H9 (cell line): ENCODE measurements at regions not wholly inside any gene's neighbourhood (a gene's known extent, or its start where the extent isn't known, plus 50 kb on each side); places are given as distances from the start of the nearest gene placed in this dataset.

Experiments used
- DNase-seq: peaks from one replicate; pipeline ENCODE4 v3.0.0-alpha.2; 2017
- H2AFZ ChIP-seq: one replicate; pipeline ENCODE4 v1.6.1; 2013; ENCODE audit warnings: mild to moderate bottlenecking, low read length, control low read depth, moderate library complexity
- H2AK5ac ChIP-seq: 2 replicates; pipeline ENCODE4 v1.6.1; 2013; ENCODE audit warnings: low read length, control low read depth, mixed read lengths; ENCODE audit not compliant: insufficient read length
- H2BK120ac ChIP-seq: one replicate; pipeline ENCODE4 v1.6.1; 2013; ENCODE audit warnings: low read depth, mild to moderate bottlenecking, low read length, control low read depth, inconsistent platforms; ENCODE audit not compliant: poor library complexity, severe bottlenecking
- H2BK12ac ChIP-seq: 2 replicates; pipeline ENCODE4 v1.6.1; 2013; ENCODE audit warnings: low read length, control low read depth, mixed read lengths, low read depth; ENCODE audit not compliant: insufficient read length
- H2BK15ac ChIP-seq: 2 replicates; pipeline ENCODE4 v1.6.1; 2013; ENCODE audit warnings: low read depth, low read length, control low read depth
- H2BK20ac ChIP-seq: one replicate; pipeline ENCODE4 v1.6.1; 2013; ENCODE audit warnings: low read depth, mild to moderate bottlenecking, low read length, control low read depth, inconsistent platforms; ENCODE audit not compliant: poor library complexity, severe bottlenecking
- H2BK5ac ChIP-seq: 2 replicates; pipeline ENCODE4 v1.6.1; 2013; ENCODE audit warnings: low read length, control low read depth, mixed read lengths; ENCODE audit not compliant: insufficient read length
- H3K14ac ChIP-seq: 2 replicates; pipeline ENCODE4 v1.6.1; 2013; ENCODE audit warnings: low read length, control low read depth; ENCODE audit not compliant: insufficient read depth
- H3K18ac ChIP-seq: 2 replicates; pipeline ENCODE4 v1.6.1; 2013; ENCODE audit warnings: low read depth, mild to moderate bottlenecking, mixed read lengths, low read length, control low read depth; ENCODE audit not compliant: insufficient read length
- H3K23ac ChIP-seq: 2 replicates; pipeline ENCODE4 v1.6.1; 2013; ENCODE audit warnings: low read length, control low read depth, mixed read lengths, low read depth; ENCODE audit not compliant: insufficient read length
- H3K23me2 ChIP-seq: 2 replicates; pipeline ENCODE4 v1.6.1; 2013; ENCODE audit warnings: low read depth, mild to moderate bottlenecking, mixed read lengths, low read length, control low read depth; ENCODE audit not compliant: insufficient read length, poor library complexity, severe bottlenecking
- H3K27ac ChIP-seq: 2 replicates; pipeline ENCODE4 v1.5.1; 2013; ENCODE audit warnings: low read length, control low read depth, mixed read lengths, low read depth; ENCODE audit not compliant: insufficient read length
- H3K27me3 ChIP-seq: 2 replicates; pipeline ENCODE4 v1.6.1; 2013; ENCODE audit warnings: low read length, control low read depth, inconsistent platforms; ENCODE audit not compliant: insufficient read depth
- H3K4ac ChIP-seq: 2 replicates; pipeline ENCODE4 v1.6.1; 2013; ENCODE audit warnings: low read depth, mild to moderate bottlenecking, control low read depth, inconsistent platforms, low read length, moderate library complexity
- H3K4me1 ChIP-seq: 2 replicates; pipeline ENCODE4 v1.6.1; 2013; ENCODE audit warnings: low read length, control low read depth, inconsistent platforms; ENCODE audit not compliant: insufficient read depth
- H3K4me2 ChIP-seq: 2 replicates; pipeline ENCODE4 v1.6.1; 2013; ENCODE audit warnings: low read length, control low read depth, mixed read lengths; ENCODE audit not compliant: insufficient read length, insufficient read depth
- H3K56ac ChIP-seq: 2 replicates; pipeline ENCODE4 v1.6.1; 2013; ENCODE audit warnings: low read depth, mild to moderate bottlenecking, mixed read lengths, low read length, control low read depth; ENCODE audit not compliant: insufficient read length
- H3K79me1 ChIP-seq: 2 replicates; pipeline ENCODE4 v1.6.1; 2013; ENCODE audit warnings: low read depth, mild to moderate bottlenecking, moderate library complexity, low read length, control low read depth, inconsistent platforms; ENCODE audit not compliant: insufficient read depth, poor library complexity, severe bottlenecking
- H3K79me2 ChIP-seq: 2 replicates; pipeline ENCODE4 v1.6.1; 2013; ENCODE audit warnings: low read length, control low read depth, inconsistent platforms; ENCODE audit not compliant: insufficient read depth
- H3K9ac ChIP-seq: 2 replicates; pipeline ENCODE4 v1.6.1; 2013; ENCODE audit warnings: low read length, control low read depth, mixed read lengths; ENCODE audit not compliant: insufficient read length; ENCODE audit errors: extremely low read depth
- H3K9me3 ChIP-seq: one replicate; pipeline ENCODE4 v1.6.1; 2013; ENCODE audit warnings: low read depth, low read length, inconsistent platforms; ENCODE audit not compliant: control insufficient read depth
- H3T11ph ChIP-seq: one replicate; pipeline ENCODE4 v1.6.1; 2013; ENCODE audit warnings: mild to moderate bottlenecking, low read length, control low read depth, inconsistent platforms
- H4K20me1 ChIP-seq: one replicate; pipeline ENCODE4 v1.6.1; 2013; ENCODE audit not compliant: control insufficient read depth, insufficient read length, insufficient read depth
- H4K5ac ChIP-seq: 2 replicates; pipeline ENCODE4 v1.6.1; 2013; ENCODE audit warnings: low read depth, mild to moderate bottlenecking, mixed read lengths, low read length, control low read depth; ENCODE audit not compliant: insufficient read length
- H4K8ac ChIP-seq: replicated peaks from 2 replicates; pipeline ENCODE4 v1.6.1; 2013; ENCODE audit warnings: low read length, control low read depth, mixed read lengths, low read depth; ENCODE audit not compliant: insufficient read length
- H4K91ac ChIP-seq: 2 replicates; pipeline ENCODE4 v1.6.1; 2013; ENCODE audit warnings: low read depth, mild to moderate bottlenecking, moderate library complexity, mixed read lengths, low read length, control low read depth; ENCODE audit not compliant: insufficient read length
- H3K27ac Mint-ChIP-seq, 3 experiments: 2 replicates in 2 of 3; 3 replicates in 1 of 3; pipeline ENCODE4 v1.8.0; 2020 to 2021; ENCODE audit warnings: mixed read lengths in 3 of 3, mild to moderate bottlenecking in 1 of 3, moderate library complexity in 1 of 3
- H3K27me3 Mint-ChIP-seq: 2 replicates; pipeline ENCODE4 v1.8.0; 2021; ENCODE audit warnings: low read depth, mild to moderate bottlenecking, moderate library complexity, mixed read lengths
- H3K36me3 Mint-ChIP-seq, 3 experiments: 2 replicates in 2 of 3; 3 replicates in 1 of 3; pipeline ENCODE4 v1.8.0; 2020 to 2021; ENCODE audit warnings: low read depth in 3 of 3, mixed read lengths in 3 of 3; ENCODE audit not compliant: insufficient read depth in 1 of 3
- H3K4me1 Mint-ChIP-seq, 2 experiments: 2 replicates each; pipeline ENCODE4 v1.8.0; 2020; ENCODE audit warnings: mixed read lengths in 2 of 2
- H3K4me3 Mint-ChIP-seq, 2 experiments: 2 replicates in 1 of 2; 3 replicates in 1 of 2; pipeline ENCODE4 v1.8.0; 2020 to 2021; ENCODE audit warnings: mild to moderate bottlenecking in 2 of 2, mixed read lengths in 2 of 2, moderate library complexity in 1 of 2
- H3K9me3 Mint-ChIP-seq, 2 experiments: 2 replicates in 1 of 2; 3 replicates in 1 of 2; pipeline ENCODE4 v1.8.0; 2020; ENCODE audit warnings: mild to moderate bottlenecking in 2 of 2, mixed read lengths in 2 of 2, moderate library complexity in 1 of 2
- WGBS: extraction: QIAGEN DNeasy Blood & Tissue Kit; methylation state at CpG from one replicate; pipeline ENCODE4 v1.1.7; 2013; ENCODE audit warnings: missing lambda C conversion rate, low lambda C conversion rate, mixed read lengths; ENCODE audit not compliant: insufficient read length; ENCODE audit errors: extremely low coverage; 5-methylcytosine and 5-hydroxymethylcytosine counted together
- TF ChIP-seq, protein P1 (sequence below): fragments of 200-600 bp; sonication (generic); conservative IDR thresholded peaks from 3 replicates; pipeline ENCODE4 v1.8.0; 2021; ENCODE audit warnings: antibody characterized with exemption, mild to moderate bottlenecking

DNA sequence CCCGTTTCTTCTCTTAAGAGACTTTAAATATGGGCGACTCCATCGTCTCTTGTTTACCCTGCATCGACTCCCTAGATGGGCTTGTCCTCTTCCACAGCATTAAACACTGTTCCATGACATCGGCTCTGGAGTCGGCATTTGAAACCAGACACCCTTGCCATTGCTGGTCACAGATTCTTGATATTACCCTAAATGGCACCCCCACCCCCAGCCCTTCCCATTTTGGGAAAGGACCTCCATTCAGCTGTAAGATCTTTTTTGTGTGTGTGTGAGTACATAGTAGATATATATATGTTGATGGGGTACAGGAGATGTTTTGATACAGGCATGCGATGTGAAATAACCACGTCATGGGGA, 51.1 kb upstream of the SH3PXD2B start:
- no peaks in the 10 kb centered on the region for H3K79me1 ChIP-seq
- no peak overlapping the region for H3K9ac ChIP-seq
- no peak overlapping the region for H2BK15ac ChIP-seq
- no peak overlapping the region for H2BK12ac ChIP-seq
- no peaks in the 10 kb centered on the region for H3K23me2 ChIP-seq
- H2AFZ ChIP-seq, result no peak overlapping the region
- TF ChIP-seq, protein P1, sequence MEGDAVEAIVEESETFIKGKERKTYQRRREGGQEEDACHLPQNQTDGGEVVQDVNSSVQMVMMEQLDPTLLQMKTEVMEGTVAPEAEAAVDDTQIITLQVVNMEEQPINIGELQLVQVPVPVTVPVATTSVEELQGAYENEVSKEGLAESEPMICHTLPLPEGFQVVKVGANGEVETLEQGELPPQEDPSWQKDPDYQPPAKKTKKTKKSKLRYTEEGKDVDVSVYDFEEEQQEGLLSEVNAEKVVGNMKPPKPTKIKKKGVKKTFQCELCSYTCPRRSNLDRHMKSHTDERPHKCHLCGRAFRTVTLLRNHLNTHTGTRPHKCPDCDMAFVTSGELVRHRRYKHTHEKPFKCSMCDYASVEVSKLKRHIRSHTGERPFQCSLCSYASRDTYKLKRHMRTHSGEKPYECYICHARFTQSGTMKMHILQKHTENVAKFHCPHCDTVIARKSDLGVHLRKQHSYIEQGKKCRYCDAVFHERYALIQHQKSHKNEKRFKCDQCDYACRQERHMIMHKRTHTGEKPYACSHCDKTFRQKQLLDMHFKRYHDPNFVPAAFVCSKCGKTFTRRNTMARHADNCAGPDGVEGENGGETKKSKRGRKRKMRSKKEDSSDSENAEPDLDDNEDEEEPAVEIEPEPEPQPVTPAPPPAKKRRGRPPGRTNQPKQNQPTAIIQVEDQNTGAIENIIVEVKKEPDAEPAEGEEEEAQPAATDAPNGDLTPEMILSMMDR, result no peak
- H3K4me1 ChIP-seq, result no peaks in the 10 kb centered on the region
- H3K4me2 ChIP-seq, result no peak overlapping the region
- no CpG with 5 or more reads among the region's 8 CpGs for WGBS
- no peak overlapping the region for H2BK120ac ChIP-seq
- no peak overlapping the region for H2BK5ac ChIP-seq
- no peak overlapping the region for H3K56ac ChIP-seq
- H4K5ac ChIP-seq, result no peak overlapping the region
- no peak overlapping the region for H2BK20ac ChIP-seq
- H3K23ac ChIP-seq, result no peak overlapping the region
- no peaks in the 10 kb centered on the region for H3K9me3 ChIP-seq
- no peaks in the 10 kb centered on the region for H4K20me1 ChIP-seq
- no peak overlapping the region for H4K8ac ChIP-seq
- Mint-ChIP-seq H3K27ac (no peak overlapping the region), H3K4me1 (peaks cover 5 to 21% of the 10 kb centered on the region in 2 experiments), H3K9me3 (no peaks in the 10 kb centered on the region), H3K36me3 (no peaks in the 10 kb centered on the region), H3K27me3 (peaks cover 38% of the 10 kb centered on the region), H3K4me3 (no peak overlapping the region)
- no peak overlapping the region for H3K4ac ChIP-seq
- no peaks in the 10 kb centered on the region for H3K27me3 ChIP-seq
- H2AK5ac ChIP-seq, result no peak overlapping the region
- no peak overlapping the region for H3K27ac ChIP-seq
- H3K14ac ChIP-seq, result no peak overlapping the region
- H4K91ac ChIP-seq, result no peak overlapping the region
- peak; percentile 8 for DNase-seq
- no peak overlapping the region for H3T11ph ChIP-seq
- no peaks in the 10 kb centered on the region for H3K79me2 ChIP-seq
- no peak overlapping the region for H3K18ac ChIP-seq
